ENCODE measurements at regions not wholly inside any gene's neighbourhood (a gene's known extent, or its start where the extent isn't known, plus 50 kb on each side); places are given as distances from the start of the nearest gene placed in this dataset.

DNA sequence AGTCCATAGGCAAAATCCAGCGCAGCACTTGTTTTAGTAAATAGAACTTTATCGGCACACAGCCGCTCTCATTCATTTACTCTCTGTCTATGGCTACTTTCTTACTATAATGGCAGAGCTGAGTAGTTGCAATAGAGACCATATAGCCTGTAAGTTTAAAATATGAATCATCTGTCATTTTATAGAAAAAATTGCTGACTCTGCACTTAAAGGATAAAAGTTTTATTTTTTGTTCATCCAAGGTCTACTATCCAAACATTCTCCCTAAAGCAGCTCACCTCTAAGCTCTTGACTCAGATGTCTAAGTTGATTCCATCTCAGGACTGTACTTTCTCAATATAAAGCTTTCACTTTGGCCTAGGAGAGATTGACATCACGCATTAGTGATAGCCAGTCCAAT lies 825.7 kb downstream of the OLFM4 start:
- Histone ChIP-seq H3K27me3 (no peaks in the 10 kb centered on the region), H3K4me3 (no peak overlapping the region), H3K4me1 (ENCODE audit: insufficient read depth) (no peaks in the 10 kb centered on the region), H3K27ac (no peak overlapping the region), H3K9me3 (no peaks in the 10 kb centered on the region), H3K36me3 (no peaks in the 10 kb centered on the region)
- intact Hi-C loops (cut with DNase I): no loop called here
- TF ChIP-seq EP300 (IDR thresholded peaks at IDR 0.05) (no peak), POLR2A (IDR thresholded peaks at IDR 0.05) (no peak)
- TF ChIP-seq, protein P1, sequence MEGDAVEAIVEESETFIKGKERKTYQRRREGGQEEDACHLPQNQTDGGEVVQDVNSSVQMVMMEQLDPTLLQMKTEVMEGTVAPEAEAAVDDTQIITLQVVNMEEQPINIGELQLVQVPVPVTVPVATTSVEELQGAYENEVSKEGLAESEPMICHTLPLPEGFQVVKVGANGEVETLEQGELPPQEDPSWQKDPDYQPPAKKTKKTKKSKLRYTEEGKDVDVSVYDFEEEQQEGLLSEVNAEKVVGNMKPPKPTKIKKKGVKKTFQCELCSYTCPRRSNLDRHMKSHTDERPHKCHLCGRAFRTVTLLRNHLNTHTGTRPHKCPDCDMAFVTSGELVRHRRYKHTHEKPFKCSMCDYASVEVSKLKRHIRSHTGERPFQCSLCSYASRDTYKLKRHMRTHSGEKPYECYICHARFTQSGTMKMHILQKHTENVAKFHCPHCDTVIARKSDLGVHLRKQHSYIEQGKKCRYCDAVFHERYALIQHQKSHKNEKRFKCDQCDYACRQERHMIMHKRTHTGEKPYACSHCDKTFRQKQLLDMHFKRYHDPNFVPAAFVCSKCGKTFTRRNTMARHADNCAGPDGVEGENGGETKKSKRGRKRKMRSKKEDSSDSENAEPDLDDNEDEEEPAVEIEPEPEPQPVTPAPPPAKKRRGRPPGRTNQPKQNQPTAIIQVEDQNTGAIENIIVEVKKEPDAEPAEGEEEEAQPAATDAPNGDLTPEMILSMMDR (IDR thresholded peaks at IDR 0.05): no peak
- DNase-seq: no peak
- WGBS, 3 donors: 91 to 94% (median 92%) methylated on average over 4 of the region's 4 CpGs

DNA sequence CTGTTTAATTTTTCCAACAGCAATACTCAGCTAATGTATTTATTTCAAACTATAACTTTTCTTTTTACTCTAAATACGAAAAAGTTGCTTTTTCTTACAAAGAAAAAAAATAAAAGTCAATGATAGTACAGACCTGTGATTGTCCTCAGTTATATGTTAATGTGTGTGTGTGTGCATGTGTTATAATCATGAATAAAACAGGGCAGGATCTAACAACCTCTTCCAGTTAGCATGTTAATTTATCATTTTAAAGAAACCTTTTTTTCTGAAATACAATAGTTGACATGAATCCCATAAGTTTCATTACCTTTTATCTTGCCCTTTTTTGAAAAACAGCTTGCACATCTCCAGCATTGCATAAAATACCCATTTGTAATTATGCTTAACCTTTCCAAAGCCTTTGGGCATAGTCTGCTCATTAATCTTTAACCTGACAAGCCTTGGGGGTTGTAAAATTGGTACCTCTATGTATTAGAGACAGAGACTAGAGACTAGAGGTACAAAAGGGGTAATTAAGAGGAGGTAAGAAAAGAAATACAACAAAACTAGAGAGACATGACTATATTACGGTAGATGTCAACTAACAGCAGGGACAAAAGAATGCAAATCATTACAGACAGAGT lies 828.1 kb downstream of the OLFM4 start:
- DNase-seq: no peak
- no peak overlapping the region for H3K4me3 ChIP-seq
- no peak overlapping the region for H3K27ac ChIP-seq
- H3K9me3 ChIP-seq: no peaks in the 10 kb centered on the region
- 51 to 69% (median 61%) methylated on average over 2 of the region's 2 CpGs for WGBS, 3 donors
- no peak for TF ChIP-seq EP300 (IDR thresholded peaks at IDR 0.05)
- H3K36me3 ChIP-seq: no peaks in the 10 kb centered on the region
- no peaks in the 10 kb centered on the region for H3K4me1 ChIP-seq (ENCODE audit: insufficient read depth)
- intact Hi-C loops (cut with DNase I): no loop called here
- no peaks in the 10 kb centered on the region for H3K27me3 ChIP-seq

DNA sequence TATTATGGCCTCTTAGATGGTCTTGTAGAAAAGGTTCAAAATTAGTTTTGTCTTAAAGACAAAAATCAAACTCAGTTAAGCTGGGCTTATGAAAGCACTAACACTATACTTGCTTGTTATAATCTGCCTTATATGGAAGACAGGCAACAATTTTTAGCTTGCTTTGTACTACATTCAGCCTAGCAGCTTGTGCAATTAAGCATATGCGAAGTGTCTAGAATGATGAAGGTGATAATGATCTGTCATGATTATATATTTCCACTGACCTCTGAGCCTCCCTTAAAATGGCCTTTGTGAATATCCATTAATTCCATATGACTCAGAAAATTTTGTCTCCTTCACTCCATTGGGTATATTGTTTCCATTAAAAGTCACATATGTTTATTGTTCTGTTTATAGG lies 834.9 kb downstream of the OLFM4 start:
- H3K36me3 ChIP-seq: no peaks in the 10 kb centered on the region
- intact Hi-C loops (cut with DNase I): no loop called here
- H3K4me1 ChIP-seq (ENCODE audit: insufficient read depth): no peaks in the 10 kb centered on the region
- H3K27me3 ChIP-seq: no peaks in the 10 kb centered on the region
- DNase-seq: no peak
- H3K9me3 ChIP-seq: no peaks in the 10 kb centered on the region
- H3K4me3 ChIP-seq: no peak overlapping the region
- TF ChIP-seq, protein P1 (IDR thresholded peaks at IDR 0.05): no peak
- TF ChIP-seq EP300 (IDR thresholded peaks at IDR 0.05) (no peak), POLR2A (IDR thresholded peaks at IDR 0.05) (no peak)
- no peak overlapping the region for H3K27ac ChIP-seq
- whole genome bisulfite sequencing, 3 donors: 67 to 82% (median 68%) methylated on average over 1 of the region's 1 CpG

DNA sequence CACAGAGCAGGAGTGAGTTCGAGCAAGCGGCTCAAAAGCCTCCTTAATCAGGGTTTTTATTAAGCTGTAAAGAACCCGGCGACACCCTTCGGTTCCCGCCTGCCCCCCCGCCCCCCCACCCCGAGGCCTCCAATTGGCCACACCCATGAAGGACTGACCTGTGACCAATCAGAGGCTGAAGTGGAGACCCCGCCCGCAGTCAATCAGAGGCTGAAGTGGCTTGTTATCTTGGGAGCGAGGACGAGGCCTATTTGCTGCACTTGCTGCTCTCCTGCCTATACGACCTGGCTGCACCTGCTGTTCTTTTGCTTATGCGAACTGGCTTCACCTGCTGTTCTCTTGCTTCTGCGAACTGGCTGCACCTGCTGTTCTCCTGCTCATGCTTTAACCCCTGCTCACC lies 844.9 kb downstream of the OLFM4 start:
- Histone ChIP-seq H3K27me3 (no peaks in the 10 kb centered on the region), H3K9me3 (no peaks in the 10 kb centered on the region), H3K36me3 (no peaks in the 10 kb centered on the region), H3K4me3 (no peak overlapping the region), H3K27ac (no peak overlapping the region), H3K4me1 (ENCODE audit: insufficient read depth) (no peaks in the 10 kb centered on the region)
- no peak for TF ChIP-seq EP300 (IDR thresholded peaks at IDR 0.05)
- TF ChIP-seq, protein P1 (IDR thresholded peaks at IDR 0.05): no peak
- no peak for TF ChIP-seq POLR2A (IDR thresholded peaks at IDR 0.05)
- WGBS, 3 donors: 82 to 86% (median 83%) methylated on average over 15 of the region's 15 CpGs
- no peak for DNase-seq
- intact Hi-C loops (cut with DNase I): no loop called here

DNA sequence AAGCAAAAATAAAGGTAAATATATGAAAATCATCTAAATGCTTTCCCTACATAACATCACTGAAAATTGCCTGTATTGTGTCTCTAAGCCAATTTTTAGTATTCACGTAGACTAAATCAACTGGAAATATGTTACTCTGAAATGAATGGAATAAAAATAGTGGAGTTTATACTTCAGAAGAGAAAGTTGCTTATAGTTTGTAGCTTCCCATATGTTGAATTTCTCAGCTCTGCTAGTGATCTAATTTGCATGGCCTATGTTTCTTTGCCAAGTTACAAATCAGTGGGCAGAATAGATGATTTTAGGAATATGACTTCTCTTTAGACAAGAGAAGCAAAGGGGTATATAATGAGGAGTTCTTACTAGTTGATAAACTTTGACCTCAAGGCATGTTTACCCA lies 850.2 kb downstream of the OLFM4 start:
- no peak overlapping the region for H3K4me3 ChIP-seq
- intact Hi-C loops (cut with DNase I): no loop called here
- no peaks in the 10 kb centered on the region for H3K9me3 ChIP-seq
- DNase-seq: no peak
- H3K27ac ChIP-seq: no peak overlapping the region
- H3K4me1 ChIP-seq (ENCODE audit: insufficient read depth): no peaks in the 10 kb centered on the region
- H3K36me3 ChIP-seq: no peaks in the 10 kb centered on the region
- WGBS, 3 donors: 35 to 48% (median 35%) methylated on average over 1 of the region's 1 CpG
- H3K27me3 ChIP-seq: no peaks in the 10 kb centered on the region
- TF ChIP-seq EP300 (IDR thresholded peaks at IDR 0.05) (no peak), POLR2A (IDR thresholded peaks at IDR 0.05) (no peak)
- TF ChIP-seq, protein P1 (IDR thresholded peaks at IDR 0.05): no peak

Data from ovary (tissue), 7 donors.